IMR-90 (cell line): ENCODE measurements at regions not wholly inside any gene's neighbourhood (a gene's known extent, or its start where the extent isn't known, plus 50 kb on each side); places are given as distances from the start of the nearest gene placed in this dataset.

Experiments used
- CEBPB ChIP-seq: IDR thresholded peaks from 2 replicates; pipeline ENCODE4 v1.6.1; 2012; ENCODE audit warnings: low read depth, low read length, improper control_type of control experiment
- CHD1 ChIP-seq: IDR thresholded peaks from 2 replicates; pipeline ENCODE4 v1.6.1; 2012; ENCODE audit warnings: low read depth, low read length, improper control_type of control experiment
- POLR2A ChIP-seq: IDR thresholded peaks from 2 replicates; pipeline ENCODE4 v1.6.1; 2012; ENCODE audit warnings: mild to moderate bottlenecking, low read depth, low read length
- RAD21 ChIP-seq: IDR thresholded peaks from 2 replicates; pipeline ENCODE4 v1.6.1; 2012; ENCODE audit warnings: low read length, improper control_type of control experiment
- SMC3 ChIP-seq: fragments of 150-350 bp; IDR thresholded peaks from 2 replicates; pipeline ENCODE4 v1.6.1; 2016; ENCODE audit warnings: low read depth, mild to moderate bottlenecking, antibody characterized with exemption, low read length, moderate library complexity
- TF ChIP-seq, protein P1 (sequence below): conservative IDR thresholded peaks from 2 replicates; pipeline ENCODE4 v1.5.1; 2012; ENCODE audit warnings: mild to moderate bottlenecking, low read depth, low read length, improper control_type of control experiment
- TF ChIP-seq, protein P2 (sequence below): fragments of 150-350 bp; IDR thresholded peaks from 2 replicates; pipeline ENCODE4 v1.6.1; 2016; ENCODE audit warnings: low read depth, mild to moderate bottlenecking, low read length, moderate library complexity, borderline replicate concordance
- TF ChIP-seq, protein P3 (sequence below): fragments of 150-350 bp; IDR thresholded peaks from 2 replicates; pipeline ENCODE4 v1.6.1; 2017; ENCODE audit warnings: mild to moderate bottlenecking, antibody characterized with exemption, low read length, low read depth

DNA sequence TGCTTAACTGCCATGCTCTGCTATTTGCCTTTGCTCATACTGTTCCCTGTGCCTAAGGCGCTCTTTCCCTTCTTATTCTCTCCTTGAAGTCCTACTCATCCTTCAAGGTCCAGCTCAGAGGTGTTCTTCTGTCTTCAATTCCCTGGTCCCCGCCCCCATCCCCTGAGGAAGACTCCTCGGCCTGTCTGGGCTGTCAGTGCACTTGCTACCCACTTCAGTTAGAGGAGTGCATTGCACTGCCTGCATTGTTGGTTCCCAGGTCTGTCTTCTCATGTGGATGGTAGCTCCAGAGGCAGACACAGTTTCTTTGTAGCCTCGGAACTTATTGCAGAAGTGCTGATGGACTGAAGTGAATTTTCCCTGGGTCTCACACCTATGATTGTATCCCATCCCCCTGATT lies 194.0 kb downstream of the C1orf94 start:
- TF ChIP-seq, protein P1, sequence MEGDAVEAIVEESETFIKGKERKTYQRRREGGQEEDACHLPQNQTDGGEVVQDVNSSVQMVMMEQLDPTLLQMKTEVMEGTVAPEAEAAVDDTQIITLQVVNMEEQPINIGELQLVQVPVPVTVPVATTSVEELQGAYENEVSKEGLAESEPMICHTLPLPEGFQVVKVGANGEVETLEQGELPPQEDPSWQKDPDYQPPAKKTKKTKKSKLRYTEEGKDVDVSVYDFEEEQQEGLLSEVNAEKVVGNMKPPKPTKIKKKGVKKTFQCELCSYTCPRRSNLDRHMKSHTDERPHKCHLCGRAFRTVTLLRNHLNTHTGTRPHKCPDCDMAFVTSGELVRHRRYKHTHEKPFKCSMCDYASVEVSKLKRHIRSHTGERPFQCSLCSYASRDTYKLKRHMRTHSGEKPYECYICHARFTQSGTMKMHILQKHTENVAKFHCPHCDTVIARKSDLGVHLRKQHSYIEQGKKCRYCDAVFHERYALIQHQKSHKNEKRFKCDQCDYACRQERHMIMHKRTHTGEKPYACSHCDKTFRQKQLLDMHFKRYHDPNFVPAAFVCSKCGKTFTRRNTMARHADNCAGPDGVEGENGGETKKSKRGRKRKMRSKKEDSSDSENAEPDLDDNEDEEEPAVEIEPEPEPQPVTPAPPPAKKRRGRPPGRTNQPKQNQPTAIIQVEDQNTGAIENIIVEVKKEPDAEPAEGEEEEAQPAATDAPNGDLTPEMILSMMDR: no peak
- TF ChIP-seq CHD1 (no peak), POLR2A (no peak), RAD21 (no peak), SMC3 (no peak), CEBPB (no peak)
- TF ChIP-seq, protein P2, sequence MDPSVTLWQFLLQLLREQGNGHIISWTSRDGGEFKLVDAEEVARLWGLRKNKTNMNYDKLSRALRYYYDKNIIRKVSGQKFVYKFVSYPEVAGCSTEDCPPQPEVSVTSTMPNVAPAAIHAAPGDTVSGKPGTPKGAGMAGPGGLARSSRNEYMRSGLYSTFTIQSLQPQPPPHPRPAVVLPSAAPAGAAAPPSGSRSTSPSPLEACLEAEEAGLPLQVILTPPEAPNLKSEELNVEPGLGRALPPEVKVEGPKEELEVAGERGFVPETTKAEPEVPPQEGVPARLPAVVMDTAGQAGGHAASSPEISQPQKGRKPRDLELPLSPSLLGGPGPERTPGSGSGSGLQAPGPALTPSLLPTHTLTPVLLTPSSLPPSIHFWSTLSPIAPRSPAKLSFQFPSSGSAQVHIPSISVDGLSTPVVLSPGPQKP: no peak
- TF ChIP-seq, protein P3, sequence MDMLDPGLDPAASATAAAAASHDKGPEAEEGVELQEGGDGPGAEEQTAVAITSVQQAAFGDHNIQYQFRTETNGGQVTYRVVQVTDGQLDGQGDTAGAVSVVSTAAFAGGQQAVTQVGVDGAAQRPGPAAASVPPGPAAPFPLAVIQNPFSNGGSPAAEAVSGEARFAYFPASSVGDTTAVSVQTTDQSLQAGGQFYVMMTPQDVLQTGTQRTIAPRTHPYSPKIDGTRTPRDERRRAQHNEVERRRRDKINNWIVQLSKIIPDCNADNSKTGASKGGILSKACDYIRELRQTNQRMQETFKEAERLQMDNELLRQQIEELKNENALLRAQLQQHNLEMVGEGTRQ: no peak
